Stimulated activated CD4-positive, alpha-beta T cell treated with anti-CD3 and anti-CD28 coated beads, TNF-alpha, amount 100 ng/mL, for 24 hours (primary cell): ENCODE measurements at regions not wholly inside any gene's neighbourhood (a gene's known extent, or its start where the extent isn't known, plus 50 kb on each side); places are given as distances from the start of the nearest gene placed in this dataset.

Experiments
- DNase-seq, 3 experiments: peaks; one replicate each; pipeline ENCODE4 v3.0.0-alpha.2; 2020; ENCODE audit warnings: low read depth in 3 of 3

DNA sequence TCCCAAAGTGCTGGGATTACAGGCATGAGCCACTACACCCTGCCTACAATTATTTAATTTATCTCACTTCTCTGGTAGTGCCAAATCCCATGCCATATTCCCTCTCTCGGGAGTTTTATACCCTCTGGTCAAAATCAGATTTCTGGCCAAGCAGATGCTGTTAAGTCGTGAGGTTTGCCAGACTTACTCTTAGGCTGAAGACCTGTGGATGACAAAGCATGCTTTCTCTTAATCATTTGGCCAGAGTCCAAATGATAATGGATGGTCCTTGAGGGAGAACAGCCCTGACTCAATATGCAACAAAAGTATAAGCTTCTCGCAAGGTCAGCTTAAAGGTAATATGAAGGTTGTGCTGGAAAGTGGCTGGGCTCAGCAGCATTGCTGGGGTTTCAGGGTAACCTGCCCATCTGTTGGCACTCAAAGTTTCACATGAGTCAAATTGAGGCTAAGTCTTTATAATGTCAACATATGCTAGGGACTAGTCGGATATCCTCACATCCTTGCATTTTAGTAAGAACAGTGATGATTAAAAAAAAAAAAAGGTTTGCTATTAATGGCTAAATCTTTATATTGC is 280.1 kb downstream of the KIF4B start:
- DNase-seq: no peak

DNA sequence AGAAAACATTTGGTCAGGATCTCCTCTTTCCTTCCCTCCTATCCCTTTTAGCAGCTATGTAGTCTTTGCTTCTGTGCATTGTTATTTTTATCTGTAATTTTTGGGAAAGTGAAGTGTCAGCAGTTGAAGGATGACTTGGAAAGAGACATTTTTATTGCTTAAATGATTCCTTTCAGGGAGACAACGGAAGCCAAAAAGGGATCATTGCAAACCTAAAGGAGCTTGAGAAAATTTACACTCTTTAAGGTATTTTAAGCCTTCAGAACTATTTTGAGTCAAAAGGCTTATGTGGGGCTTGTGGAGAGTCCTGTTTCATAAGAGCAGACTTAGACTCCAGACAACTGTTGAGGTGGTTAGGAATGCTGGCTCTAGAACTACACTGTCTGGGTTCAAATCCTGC is 281.6 kb downstream of the KIF4B start:
- no peak for DNase-seq

DNA sequence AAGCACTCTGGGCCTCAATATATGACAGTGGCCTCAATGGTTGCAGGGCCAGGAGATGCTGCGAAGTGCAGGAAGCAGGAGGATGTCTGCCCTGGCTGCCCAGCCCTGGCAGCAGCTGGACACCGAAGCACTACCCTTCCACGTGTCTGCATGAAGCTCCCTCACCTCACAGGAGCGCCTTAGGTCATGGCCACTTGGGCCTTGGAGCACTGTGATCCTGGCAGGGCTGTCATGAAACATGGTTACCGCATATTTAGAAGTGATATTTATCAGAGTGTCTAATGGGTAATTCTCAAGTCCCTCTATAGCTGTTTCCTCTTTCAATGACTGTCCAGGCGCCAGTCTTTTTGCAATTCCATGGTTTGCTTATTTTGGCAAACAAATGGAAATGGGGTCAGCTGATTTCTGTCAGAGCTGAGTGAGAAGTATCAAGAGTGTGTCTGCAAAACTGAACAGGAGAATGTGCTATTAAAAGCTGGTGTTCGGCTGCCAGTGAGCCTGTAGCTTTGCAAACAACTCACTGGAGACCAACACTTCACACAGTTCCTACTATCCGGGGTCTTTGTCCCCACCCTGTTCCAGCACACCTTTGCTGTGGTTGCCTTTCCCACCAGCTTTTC is 285.9 kb downstream of the KIF4B start:
- DNase-seq: no peak

DNA sequence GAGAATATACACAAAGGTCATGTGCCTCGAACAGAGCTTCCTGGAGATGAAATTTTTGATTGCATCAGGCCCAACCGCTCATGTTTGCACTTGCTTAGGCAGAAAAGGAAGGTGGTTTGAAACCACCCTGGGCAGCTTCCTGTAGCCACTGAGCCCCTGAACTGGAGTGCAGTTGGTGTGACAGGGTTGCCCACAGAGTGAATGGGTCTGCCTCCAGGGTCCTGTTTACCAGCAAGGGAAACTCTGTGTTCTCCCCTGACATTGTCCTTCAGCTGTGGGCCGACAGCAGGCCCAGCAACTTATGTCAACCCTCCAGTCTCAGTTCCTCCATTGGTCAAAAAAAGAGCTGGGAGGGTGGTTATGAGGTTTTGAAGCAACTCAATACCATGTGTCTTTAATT is 289.6 kb downstream of the KIF4B start:
- DNase-seq: no peak

DNA sequence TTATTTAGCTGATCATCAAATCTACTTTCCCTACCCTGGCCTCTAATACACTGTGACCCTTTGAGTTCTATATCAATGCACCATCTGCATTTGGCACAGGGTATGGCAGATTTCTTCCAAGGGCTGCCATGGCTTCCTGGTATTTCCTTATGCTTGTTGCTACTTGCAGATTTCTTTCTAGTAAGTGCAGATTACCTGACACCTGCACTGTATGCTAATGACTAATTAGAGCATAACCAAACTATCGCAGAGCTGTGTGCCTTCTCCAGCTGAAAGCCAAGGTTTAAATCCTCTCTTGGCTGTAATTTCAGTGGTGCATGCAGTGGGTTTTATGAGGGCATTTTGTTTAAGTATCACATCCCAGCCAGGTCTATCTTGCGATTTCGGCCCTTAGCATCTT is 293.7 kb downstream of the KIF4B start:
- DNase-seq: no peak

DNA sequence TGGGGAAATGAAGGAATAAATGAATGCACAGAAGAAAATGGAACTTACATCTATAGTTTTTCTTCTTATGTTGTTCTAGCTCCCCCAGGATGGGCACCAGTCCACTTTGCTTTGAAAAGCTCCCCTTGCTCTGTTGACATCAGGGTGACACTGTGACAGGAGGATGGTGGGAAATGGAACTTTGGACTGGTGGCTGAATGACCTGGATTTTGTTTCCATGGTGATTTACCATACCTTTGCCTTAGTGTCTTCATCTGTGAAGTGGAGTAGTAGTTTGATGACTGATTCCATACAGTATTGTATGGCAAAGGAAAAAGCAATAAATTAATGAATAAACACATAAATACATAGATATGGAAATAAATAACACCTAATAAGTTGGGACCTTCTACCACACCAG is 294.7 kb downstream of the KIF4B start:
- DNase-seq: no peak

DNA sequence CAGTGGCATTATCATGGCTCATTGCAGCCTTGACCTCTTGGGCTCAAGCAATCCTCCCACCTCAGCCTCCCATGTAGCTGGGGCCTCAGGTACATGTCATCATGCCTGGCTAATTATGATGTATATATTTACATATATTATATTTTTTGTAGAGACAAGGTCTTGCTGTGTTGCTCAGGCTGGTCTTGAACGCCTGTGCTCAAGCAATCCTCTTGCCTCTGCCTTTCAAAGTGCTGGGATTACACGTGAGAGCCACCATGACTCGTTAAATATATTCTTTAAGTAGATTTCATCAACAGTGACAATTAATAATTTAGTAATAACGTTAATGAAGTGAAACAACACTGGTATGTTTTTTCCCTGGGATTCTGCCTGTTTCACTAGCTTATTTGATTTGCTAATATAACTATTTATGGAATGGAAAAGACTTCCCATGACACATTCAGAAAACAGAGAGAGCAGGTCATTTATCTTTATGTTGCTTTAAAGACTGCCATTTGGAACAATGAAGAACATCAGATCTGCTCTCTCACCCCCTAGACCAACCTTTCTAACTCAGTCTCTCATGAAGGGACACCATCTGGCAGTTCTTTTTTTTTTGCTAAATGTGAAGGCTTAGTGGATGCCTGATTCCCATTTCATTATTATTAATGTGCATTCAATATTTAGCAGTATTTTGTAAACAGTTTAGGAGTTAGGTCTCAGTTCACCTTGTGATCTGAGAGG is 295.6 kb downstream of the KIF4B start:
- DNase-seq: no peak

DNA sequence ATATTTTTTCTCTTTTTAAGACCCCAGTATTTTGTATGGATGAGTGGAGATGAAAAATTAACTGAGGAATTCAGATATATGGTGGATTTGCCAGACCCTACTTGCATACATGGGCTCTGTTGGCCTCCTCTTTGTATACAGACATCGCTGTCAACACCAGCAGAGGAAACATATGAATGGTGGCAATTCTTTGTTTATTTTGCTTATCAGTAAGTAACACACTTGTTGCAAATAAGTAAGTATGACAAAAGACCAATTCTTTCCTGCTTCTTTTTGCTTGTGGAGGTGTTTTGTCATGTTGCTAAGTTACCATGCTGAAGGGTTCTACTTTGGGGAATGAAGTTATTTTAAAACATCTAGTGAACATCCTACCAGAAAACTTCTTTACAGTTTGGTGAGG is 298.2 kb downstream of the KIF4B start:
- DNase-seq: no peak

DNA sequence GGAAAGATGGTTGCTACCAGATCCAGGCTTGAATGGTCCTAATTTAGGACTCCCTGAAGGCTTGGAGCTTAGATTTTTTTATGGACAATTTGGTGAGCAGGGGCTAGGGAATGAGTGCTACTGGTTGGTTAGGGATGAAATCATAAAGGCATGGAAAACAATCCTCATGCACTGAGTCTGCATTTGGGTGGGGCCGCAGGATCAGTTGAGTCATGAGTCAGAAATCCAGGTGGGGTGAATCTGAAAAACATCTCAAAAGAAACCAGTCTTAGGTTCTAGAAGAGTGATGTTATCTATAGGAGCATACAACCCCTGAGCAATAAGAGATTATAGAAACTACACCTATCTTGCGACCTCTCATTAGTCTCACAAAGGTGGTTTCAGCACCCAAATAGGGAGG is 300.0 kb downstream of the KIF4B start:
- DNase-seq: no peak

DNA sequence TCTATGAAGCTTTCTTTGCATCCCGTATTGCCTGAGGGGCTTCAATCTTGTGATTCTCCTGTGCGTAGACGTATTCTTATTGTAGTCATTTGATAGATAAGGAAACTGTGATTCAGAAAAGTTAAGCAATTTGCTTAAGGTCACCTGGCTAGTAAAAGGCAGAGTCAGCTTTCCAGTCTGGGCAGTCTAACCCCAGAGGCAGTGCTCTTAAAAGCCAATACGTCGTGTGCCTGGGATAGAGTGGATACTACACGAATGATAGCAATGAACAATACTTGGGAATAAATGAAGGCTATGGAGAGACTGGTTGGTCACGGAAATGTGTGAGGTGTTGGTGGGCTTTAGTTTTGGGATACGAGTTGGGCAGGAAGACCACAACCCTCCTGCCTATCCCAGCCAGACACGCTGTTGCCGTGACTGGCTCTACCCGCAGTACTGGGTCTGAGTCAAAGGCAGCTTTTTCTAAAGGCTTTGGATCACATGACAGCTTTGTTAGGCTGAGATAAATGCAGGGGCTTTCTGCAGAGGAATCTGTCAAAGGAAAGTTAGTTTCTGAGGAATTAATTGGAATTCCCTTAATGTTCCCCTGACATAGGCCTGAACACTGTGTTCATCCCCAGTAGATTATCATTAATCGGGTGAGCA is 302.6 kb downstream of the KIF4B start:
- DNase-seq: no peak

DNA sequence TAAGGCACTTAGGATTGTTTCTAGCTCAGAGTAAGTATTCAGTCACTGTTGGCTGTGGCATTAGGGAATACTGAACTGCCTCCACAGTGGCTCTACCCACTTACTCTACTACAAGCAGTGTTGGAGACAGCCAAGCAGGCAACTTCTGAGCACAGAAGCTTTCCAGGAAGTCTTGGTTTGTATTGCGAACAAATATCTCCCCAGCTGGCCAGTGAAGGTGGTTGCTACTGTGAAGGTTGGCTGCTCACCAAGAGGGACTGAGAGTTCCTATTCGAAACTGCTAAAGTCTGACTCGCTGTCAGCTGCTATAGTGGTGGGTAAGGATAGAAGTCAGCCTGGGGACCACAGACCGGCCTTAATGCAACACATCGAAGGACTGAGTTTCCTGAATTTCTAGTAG is 319.1 kb downstream of the KIF4B start:
- DNase-seq: no peak

DNA sequence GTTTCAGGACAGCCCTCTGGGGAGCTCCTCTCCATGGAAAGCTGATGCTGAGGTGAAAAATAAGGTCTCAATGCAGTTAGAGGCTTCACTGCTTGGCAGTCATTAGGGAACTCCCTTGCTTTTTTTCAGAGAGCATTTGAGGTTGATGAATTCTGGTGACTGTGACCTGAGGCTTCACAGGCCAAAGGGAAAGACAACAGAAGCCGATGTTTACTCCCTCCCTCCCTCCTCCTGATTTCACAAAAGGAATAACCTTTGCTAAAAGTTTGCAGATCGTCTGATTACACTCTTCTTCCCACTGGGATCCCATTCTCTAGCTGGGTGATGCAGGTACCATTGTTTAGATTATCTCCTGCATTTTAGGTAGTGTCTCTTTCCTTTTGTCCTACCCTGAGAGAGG is 329.4 kb downstream of the KIF4B start:
- DNase-seq: no peak

DNA sequence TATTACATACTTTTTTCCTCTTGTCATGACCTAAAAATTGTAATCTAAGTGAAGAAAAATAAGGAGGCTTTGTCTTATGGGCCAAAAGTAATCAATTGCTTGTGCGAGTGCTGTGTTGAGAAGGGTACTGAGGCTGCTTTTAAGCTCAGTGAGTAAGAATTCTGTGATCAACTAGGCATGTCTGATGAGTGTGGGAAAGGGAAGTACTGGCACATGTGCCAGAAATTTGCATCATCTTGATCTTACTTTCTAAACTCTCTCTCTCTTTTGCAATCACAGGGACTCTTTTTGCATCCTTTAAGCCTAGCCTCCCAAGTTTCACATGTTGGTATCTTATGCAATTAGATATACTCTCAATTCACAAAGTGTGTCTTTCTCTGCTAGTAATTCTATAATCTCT is 329.9 kb downstream of the KIF4B start:
- DNase-seq: no peak

DNA sequence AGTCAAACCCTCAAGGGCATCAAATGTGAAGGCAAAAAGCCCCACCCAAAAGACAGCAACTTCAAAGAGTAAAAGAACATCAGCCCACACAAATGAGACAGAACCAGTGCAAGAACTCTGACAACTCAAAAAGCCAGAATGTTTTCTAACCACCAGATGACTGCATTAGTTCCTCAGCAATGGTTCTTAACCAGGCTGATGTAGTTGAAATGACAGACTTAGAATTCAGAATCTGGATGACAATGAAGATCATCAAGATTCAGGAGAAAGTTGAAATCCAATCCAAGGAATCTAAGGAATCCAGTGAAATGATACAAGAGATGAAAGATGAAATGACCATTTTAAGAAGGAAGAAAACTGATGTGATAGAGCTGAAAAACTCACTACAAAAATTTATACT is 339.7 kb downstream of the KIF4B start:
- DNase-seq: no peak

DNA sequence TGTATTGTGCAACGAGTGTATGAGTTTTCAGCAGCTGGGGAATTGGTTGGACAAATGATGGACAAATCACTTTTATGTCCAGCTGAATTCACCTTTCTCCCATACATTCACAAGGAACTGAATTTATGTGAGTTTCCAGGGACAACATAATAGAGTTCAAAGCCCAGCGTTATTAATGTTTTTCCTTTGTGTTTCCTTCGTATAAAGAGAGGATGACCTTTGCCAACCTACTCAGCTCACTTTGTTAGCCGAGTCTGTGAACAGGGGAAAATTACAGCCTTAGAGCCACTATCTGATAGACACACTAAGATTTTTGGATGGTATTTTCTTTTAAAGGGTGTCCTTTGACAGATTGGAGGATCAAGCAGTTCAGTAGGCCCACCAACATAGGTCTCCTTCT is 352.5 kb downstream of the KIF4B start:
- no peak for DNase-seq

DNA sequence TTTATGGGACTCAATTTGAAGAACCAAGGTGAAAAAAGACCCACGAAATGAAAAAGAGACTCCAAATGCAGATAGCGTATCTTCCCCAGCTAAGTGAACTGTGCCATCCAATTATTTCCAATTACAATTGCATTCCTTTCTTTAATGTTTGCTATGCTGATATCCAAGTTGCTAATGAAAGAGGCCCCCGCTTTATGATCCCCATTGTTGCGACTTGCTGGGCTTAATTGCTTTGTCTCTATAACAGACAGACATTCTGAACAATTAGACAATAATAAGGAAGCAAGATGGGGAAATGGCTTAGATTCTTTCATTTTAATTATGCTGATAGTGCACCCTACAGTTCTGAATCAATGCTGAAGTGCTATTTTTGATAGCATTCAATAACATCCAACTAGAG is 354.3 kb downstream of the KIF4B start:
- no peak for DNase-seq

DNA sequence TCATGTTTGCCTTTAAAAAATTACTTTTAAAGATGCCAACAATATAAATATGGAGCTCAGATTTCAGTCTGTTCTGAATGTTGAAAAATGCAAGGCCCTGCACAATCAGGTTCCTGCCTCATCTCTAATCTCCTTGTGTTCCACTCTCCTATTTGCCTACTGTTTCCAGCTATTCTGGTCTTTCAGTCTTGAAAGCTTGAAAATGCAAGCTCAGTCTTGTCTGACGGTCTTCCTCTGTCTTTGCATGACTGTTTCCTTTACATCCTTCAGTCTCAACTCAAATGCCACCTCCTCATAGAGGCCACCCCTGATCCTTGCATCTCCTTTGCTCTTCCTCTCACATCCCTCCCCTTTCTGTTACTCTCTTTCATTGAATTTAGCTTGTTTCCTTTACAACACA is 354.9 kb downstream of the KIF4B start:
- no peak for DNase-seq

DNA sequence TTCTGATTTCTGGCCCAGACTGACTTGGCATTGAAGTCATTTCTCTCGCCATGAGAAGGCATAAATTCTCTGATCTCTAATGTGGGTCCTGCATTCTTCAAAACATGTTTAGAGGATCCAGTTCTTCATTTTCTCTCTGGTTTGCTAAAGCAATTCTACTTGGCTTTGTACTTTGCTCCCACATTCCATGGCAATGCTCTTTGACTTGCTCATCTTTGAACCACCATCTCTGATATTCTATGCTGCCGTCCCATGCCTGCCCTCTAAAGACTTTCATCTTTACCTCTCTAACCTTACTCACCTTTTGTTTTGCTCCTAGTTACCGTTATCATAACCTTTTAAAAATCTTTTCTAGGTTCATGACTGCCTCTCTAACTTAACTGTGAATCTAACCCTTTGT is 366.9 kb downstream of the KIF4B start:
- DNase-seq: no peak

DNA sequence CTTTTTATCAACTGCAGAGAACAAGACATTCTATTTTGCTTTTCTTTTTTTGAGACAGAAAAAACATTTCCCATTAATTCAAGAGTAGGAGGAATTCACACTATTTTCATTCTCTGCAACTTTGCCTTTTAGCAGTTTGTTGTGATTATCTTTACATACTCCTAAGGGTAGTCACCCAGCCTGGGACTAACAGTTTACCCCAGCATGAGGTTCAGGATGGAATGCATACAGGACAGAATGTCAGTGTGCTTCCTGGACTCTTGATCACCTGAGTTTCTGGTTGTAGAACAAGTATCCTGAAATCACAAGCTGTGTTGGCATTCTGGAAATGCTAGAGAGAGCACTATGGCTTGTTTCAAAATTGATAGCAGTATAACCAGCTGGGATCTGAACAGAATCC is 368.1 kb downstream of the KIF4B start:
- no peak for DNase-seq

DNA sequence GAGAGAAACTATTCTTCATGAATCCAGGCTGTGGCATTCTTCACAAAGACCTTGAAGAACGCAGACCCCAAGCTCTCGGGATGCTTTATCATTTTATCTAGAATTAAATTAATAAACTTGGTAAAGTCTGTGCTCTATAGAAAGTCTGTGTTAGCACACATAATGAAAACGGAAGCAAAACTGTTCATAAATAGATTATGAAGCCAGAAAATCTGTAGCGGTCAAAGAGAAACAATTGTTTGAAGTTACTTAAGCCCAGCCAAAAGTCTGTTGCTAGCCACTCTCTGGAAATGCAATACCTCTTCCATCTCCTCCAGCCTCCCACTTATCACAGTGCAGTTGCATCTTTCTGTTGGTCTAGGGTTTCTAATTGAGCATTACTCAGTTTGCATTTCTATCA is 375.9 kb downstream of the KIF4B start:
- no peak for DNase-seq

DNA sequence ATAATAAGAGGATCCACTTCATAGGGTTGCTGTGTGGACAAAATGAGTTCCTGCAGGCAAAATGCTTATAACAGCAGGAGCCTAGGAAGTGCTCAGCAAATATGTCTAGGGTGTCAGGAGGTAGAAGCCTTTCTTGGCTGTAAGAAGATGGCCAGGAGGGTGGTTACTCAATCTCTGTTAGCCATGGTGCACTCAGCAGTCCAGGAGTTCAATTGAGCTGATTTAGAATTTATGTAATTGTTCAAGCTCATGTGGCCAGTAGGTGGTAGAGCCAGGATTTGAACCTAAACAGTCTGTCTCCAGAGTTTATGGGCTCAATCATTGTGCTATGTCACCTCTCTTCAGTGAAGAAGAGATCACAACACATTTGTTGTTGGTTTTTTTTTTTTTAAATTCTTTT is 381.2 kb downstream of the KIF4B start:
- DNase-seq: no peak

DNA sequence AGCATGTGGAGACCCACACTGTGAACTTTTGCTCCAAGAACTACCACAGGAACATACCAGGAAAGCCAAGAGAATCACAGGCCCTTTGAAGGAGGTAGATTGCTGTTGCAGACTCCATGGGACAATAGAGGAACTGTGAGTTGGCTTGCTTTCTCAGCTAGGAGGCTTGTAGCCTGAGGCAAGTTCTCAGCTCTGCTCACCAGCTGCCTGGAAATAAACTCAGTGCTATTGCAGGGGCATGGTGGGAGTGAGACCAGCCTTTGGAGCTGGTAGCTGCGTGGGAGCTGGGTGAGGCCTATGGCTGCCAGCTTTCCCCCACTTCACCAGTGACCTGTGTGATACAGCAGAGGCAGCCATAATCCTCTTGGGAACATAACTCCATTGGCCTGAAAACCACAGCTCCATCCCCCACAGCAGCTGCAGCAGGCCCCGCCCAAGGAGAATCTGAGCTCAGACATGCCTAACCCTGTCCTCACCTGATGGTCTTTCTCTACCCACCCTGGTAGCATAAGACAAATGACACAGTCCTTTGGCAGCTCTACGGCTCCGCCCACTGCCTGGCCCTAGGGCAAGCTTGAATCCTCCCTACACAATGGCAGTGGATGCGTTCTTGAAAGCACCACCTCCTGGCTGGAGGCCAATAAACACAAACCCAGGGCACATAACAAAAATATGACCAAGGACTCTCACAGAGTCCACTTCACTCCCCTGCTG is 389.5 kb downstream of the KIF4B start:
- no peak for DNase-seq
